Peyer's patch (tissue), 4 donors: ENCODE measurements at regions not wholly inside any gene's neighbourhood (a gene's known extent, or its start where the extent isn't known, plus 50 kb on each side); places are given as distances from the start of the nearest gene placed in this dataset.

Source experiments
- POLR2A ChIP-seq, 2 donors: fragments of 450-650 bp; IDR thresholded peaks; one replicate each; pipeline ENCODE4 v1.5.1; 2017; ENCODE audit warnings: antibody characterized with exemption in 2 of 2, mild to moderate bottlenecking in 2 of 2, moderate library complexity in 2 of 2
- TF ChIP-seq, protein P1 (sequence below), 6 experiments: fragments of 450-650 bp in 4 of 6; fragments of 200-600 bp in 2 of 6; sonication (generic) in 1 of 6; IDR thresholded peaks; one replicate each; pipeline ENCODE4 v1.5.1; 2017 to 2019; ENCODE audit warnings: antibody characterized with exemption in 6 of 6, mild to moderate bottlenecking in 3 of 6, moderate library complexity in 1 of 6

DNA sequence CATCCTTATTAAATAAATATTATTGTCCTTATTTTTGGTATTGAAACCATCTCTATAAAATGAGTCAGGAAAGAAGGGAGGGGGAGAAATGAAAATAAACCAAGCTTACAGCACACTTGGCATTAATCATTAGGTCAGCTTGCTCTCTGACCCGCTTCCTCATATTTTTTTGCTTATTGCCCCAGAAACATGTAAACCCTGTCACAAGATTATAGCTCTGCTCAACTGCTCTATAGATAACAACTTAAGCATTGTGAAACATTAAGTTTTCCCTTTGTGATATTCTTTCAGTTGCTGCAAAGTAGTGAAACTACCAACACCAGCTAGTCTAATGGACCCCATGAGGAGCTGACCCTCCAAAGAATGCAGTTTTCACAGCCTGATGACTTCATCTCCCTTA is 819.5 kb downstream of the SLC16A7 start:
- TF ChIP-seq, protein P1, sequence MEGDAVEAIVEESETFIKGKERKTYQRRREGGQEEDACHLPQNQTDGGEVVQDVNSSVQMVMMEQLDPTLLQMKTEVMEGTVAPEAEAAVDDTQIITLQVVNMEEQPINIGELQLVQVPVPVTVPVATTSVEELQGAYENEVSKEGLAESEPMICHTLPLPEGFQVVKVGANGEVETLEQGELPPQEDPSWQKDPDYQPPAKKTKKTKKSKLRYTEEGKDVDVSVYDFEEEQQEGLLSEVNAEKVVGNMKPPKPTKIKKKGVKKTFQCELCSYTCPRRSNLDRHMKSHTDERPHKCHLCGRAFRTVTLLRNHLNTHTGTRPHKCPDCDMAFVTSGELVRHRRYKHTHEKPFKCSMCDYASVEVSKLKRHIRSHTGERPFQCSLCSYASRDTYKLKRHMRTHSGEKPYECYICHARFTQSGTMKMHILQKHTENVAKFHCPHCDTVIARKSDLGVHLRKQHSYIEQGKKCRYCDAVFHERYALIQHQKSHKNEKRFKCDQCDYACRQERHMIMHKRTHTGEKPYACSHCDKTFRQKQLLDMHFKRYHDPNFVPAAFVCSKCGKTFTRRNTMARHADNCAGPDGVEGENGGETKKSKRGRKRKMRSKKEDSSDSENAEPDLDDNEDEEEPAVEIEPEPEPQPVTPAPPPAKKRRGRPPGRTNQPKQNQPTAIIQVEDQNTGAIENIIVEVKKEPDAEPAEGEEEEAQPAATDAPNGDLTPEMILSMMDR (IDR thresholded peaks at IDR 0.05) = no peak
- no peak for TF ChIP-seq POLR2A (IDR thresholded peaks at IDR 0.05)
